WTC11 (cell line): ENCODE measurements at regions not wholly inside any gene's neighbourhood (a gene's known extent, or its start where the extent isn't known, plus 50 kb on each side); places are given as distances from the start of the nearest gene placed in this dataset.

Source experiments
- ATAC-seq: fragments of 200-7000 bp; cut with Tn5 transposase; 2 replicates; pipeline ENCODE4 v1.10.0; 2021; ENCODE audit warnings: mild to moderate bottlenecking, moderate library complexity
- CTCF ChIA-PET: fragments of 300-600 bp; sonication (Branson Sonifier 250); formaldehyde crosslinking; loops from one replicate; lab custom pipeline; 2021; ENCODE audit warnings: antibody characterized with exemption; lab: Charles Lee
- POLR2A ChIA-PET: fragments of 350-600 bp; sonication (Branson Sonifier 250); formaldehyde crosslinking; loops from one replicate; lab custom pipeline; 2021; ENCODE audit warnings: antibody characterized with exemption; lab: Charles Lee
- DNase-seq: peaks from one replicate; pipeline ENCODE4 v3.0.0; 2021; ENCODE audit warnings: low spot score
- H3K27ac Mint-ChIP-seq: 2 replicates; pipeline ENCODE4 v1.8.0; 2021; ENCODE audit warnings: mixed read lengths
- H3K27me3 Mint-ChIP-seq: 2 replicates; pipeline ENCODE4 v1.8.0; 2021; ENCODE audit warnings: low read depth, mild to moderate bottlenecking, moderate library complexity, mixed read lengths
- H3K36me3 Mint-ChIP-seq: 2 replicates; pipeline ENCODE4 v1.8.0; 2021; ENCODE audit warnings: mixed read lengths
- H3K4me1 Mint-ChIP-seq: 2 replicates; pipeline ENCODE4 v1.8.0; 2022; ENCODE audit warnings: mixed read lengths
- H3K4me3 Mint-ChIP-seq: 2 replicates; pipeline ENCODE4 v1.8.0; 2021; ENCODE audit warnings: mild to moderate bottlenecking, moderate library complexity, mixed read lengths
- H3K9me3 Mint-ChIP-seq: 2 replicates; pipeline ENCODE4 v1.8.0; 2021; ENCODE audit warnings: mixed read lengths
- ELF4 ChIP-seq: sonication (generic); formaldehyde crosslinking; IDR thresholded peaks from 2 replicates; pipeline ENCODE4 v1.8.1; 2022; ENCODE audit warnings: low read depth, mild to moderate bottlenecking, moderate library complexity, missing genetic modification reagents
- EMX1 ChIP-seq: fragments of 250-450 bp; sonication (Bioruptor Pico); IDR thresholded peaks from 2 replicates; pipeline ENCODE4 v1.8.0; 2021; ENCODE audit warnings: mild to moderate bottlenecking
- FOXK1 ChIP-seq: sonication (generic); formaldehyde crosslinking; IDR thresholded peaks from 2 replicates; pipeline ENCODE4 v1.8.0; 2022; ENCODE audit warnings: mild to moderate bottlenecking, moderate library complexity, missing genetic modification reagents
- HMGA2 ChIP-seq: fragments of 250-450 bp; sonication (Bioruptor Pico); IDR thresholded peaks from 2 replicates; pipeline ENCODE4 v1.4.0; 2021; ENCODE audit warnings: mild to moderate bottlenecking, moderate library complexity
- JAZF1 ChIP-seq: fragments of 250-450 bp; sonication (Bioruptor Pico); IDR thresholded peaks from 2 replicates; pipeline ENCODE4 v1.9.0; 2021; ENCODE audit warnings: moderate library complexity, mild to moderate bottlenecking, inconsistent platforms
- NFE2L1 ChIP-seq: sonication (generic); formaldehyde crosslinking; IDR thresholded peaks from 2 replicates; pipeline ENCODE4 v1.8.1; 2023; ENCODE audit warnings: missing genetic modification reagents
- NFYB ChIP-seq: sonication (generic); formaldehyde crosslinking; conservative IDR thresholded peaks from 2 replicates; pipeline ENCODE4 v1.8.0; 2022; ENCODE audit warnings: low read depth, missing genetic modification reagents
- NR1H2 ChIP-seq: sonication (generic); formaldehyde crosslinking; IDR thresholded peaks from 2 replicates; pipeline ENCODE4 v1.9.0; 2021; ENCODE audit warnings: mild to moderate bottlenecking, moderate library complexity, missing genetic modification reagents
- OVOL2 ChIP-seq: fragments of 250-450 bp; sonication (Bioruptor Pico); IDR thresholded peaks from 2 replicates; pipeline ENCODE4 v1.9.0; 2021; ENCODE audit warnings: mild to moderate bottlenecking, borderline replicate concordance
- SP1 ChIP-seq: sonication (generic); formaldehyde crosslinking; conservative IDR thresholded peaks from 2 replicates; pipeline ENCODE4 v1.8.1; 2022; ENCODE audit warnings: missing genetic modification reagents
- TEAD1 ChIP-seq: sonication (generic); formaldehyde crosslinking; IDR thresholded peaks from 2 replicates; pipeline ENCODE4 v1.8.0; 2022; ENCODE audit warnings: mild to moderate bottlenecking, missing genetic modification reagents
- ZNF317 ChIP-seq: sonication (generic); formaldehyde crosslinking; IDR thresholded peaks from 2 replicates; pipeline ENCODE4 v1.8.1; 2023; ENCODE audit warnings: low read depth, mild to moderate bottlenecking, moderate library complexity, missing genetic modification reagents, borderline replicate concordance
- TF ChIP-seq, protein P1 (sequence below): sonication (generic); formaldehyde crosslinking; IDR thresholded peaks from 2 replicates; pipeline ENCODE4 v1.8.1; 2023; ENCODE audit warnings: mild to moderate bottlenecking, missing genetic modification reagents, moderate library complexity
- TF ChIP-seq, protein P2 (sequence below): fragments of 250-450 bp; sonication (Bioruptor Pico); conservative IDR thresholded peaks from 2 replicates; pipeline ENCODE4 v1.9.0; 2021; ENCODE audit warnings: mild to moderate bottlenecking
- TF ChIP-seq, protein P3 (sequence below): sonication (generic); formaldehyde crosslinking; IDR thresholded peaks from 2 replicates; pipeline ENCODE4 v1.8.1; 2023; ENCODE audit warnings: mild to moderate bottlenecking, moderate library complexity, missing genetic modification reagents
- TF ChIP-seq, protein P4 (sequence below): sonication (generic); formaldehyde crosslinking; IDR thresholded peaks from 2 replicates; pipeline ENCODE4 v1.8.0; 2022; ENCODE audit warnings: mild to moderate bottlenecking, missing genetic modification reagents

DNA sequence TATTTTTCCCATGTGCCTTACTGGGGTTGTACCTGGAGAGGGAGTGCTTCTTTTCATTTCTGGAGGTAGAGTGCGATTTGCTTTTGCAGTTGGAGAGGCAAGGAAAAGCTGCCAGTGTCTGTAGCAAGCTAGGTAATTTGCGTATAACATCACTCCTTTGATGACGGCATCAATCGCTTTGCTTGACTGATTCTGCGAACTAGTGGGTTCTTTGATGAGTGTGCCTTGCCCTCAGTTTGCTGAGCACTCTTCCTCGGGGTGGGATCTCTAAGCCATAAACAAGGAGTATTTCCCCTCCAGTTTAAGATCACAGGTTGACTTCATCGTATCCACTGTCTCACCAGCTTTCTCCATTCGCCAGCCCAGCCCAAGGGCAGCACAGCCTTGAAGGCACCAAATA, 344.5 kb downstream of the KCNRG start:
- H3K4me3 Mint-ChIP-seq = no peak overlapping the region
- ATAC-seq = no peak
- H3K27me3 Mint-ChIP-seq = no peaks in the 10 kb centered on the region
- no peak for DNase-seq
- H3K4me1 Mint-ChIP-seq = peaks cover 6% of the 10 kb centered on the region
- POLR2A ChIA-PET = no interaction called here
- no peak for TF ChIP-seq OVOL2
- no peak for TF ChIP-seq ZNF317 (CRISPR knock-in tag)
- TF ChIP-seq, all 79 proteins: peak for 0
- Mint-ChIP-seq H3K9me3 (no peaks in the 10 kb centered on the region), H3K36me3 (no peaks in the 10 kb centered on the region), H3K27ac (no peak overlapping the region)
- CTCF ChIA-PET = interaction anchor here (0.7 to 0.8 kb wide), 2 partner anchors 167 to 383 kb away, joined by 4 read pairs; no protein-coding TSS in a partner anchor

DNA sequence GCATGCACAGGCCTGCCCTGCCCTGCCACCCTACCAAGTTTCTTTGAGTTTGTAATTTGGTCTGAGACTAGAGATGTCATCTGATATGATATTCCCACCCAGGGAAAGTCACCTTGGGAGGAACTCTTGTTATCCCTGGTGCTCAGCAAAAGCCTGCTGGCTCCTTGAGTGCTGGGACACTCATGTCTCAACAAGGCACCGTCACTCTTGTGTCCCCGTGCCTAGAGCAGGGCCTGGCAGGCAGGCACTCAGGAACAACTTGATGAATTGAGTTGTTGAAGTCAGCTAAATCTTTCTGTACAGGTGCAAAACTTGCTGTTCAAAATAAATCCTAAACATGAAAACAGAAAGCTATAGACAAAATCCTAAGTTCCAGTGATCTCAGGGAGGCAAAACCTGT, 345.4 kb downstream of the KCNRG start:
- H3K4me3 Mint-ChIP-seq = no peak overlapping the region
- DNase-seq = no peak
- H3K4me1 Mint-ChIP-seq = peaks cover 14% of the 10 kb centered on the region
- ATAC-seq = no peak
- H3K9me3 Mint-ChIP-seq = no peaks in the 10 kb centered on the region
- H3K36me3 Mint-ChIP-seq = no peaks in the 10 kb centered on the region
- TF ChIP-seq NFYB (CRISPR knock-in tag) = no peak
- TF ChIP-seq TEAD1 (CRISPR knock-in tag) = no peak
- TF ChIP-seq, protein P1, sequence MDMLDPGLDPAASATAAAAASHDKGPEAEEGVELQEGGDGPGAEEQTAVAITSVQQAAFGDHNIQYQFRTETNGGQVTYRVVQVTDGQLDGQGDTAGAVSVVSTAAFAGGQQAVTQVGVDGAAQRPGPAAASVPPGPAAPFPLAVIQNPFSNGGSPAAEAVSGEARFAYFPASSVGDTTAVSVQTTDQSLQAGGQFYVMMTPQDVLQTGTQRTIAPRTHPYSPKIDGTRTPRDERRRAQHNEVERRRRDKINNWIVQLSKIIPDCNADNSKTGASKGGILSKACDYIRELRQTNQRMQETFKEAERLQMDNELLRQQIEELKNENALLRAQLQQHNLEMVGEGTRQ (CRISPR knock-in tag) = no peak
- TF ChIP-seq SP1 (CRISPR knock-in tag) = no peak
- TF ChIP-seq, protein P2, sequence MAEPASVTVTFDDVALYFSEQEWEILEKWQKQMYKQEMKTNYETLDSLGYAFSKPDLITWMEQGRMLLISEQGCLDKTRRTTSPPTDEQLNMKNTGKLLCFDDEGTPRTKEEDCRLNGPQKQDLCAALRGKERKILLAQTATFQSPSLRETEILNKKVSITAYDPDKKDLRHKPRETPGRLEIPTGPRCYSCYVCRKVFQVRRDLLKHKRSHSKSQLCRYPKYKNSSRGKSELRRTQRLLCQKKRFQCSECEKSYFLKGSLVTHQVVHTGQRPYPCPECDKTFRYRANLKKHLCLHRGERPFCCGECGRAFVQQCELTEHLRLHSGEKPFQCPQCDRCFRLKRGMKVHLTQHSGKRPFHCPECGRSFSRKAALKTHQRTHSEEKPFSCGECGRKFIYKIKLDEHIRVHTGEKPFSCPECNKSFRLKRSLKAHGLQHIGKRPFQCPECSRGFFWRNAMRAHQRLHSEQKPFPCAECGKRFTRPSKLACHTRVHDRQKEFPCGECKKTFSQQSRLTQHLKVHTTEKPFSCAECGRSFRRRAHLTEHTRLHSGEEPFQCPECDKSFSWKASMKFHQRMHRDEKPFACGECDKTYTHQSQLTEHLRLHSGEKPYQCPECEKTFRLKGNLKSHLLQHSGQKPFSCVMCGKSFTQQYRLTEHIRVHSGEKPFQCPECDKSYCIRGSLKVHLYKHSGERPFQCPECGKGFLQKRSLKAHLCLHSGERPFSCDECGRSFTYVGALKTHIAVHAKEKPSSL = no peak
- no peak for TF ChIP-seq HMGA2 (CRISPR knock-in tag)
- no peak for TF ChIP-seq FOXK1
- TF ChIP-seq, all 79 proteins: peak for 0
- ChIA-PET POLR2A (no interaction called here), CTCF (no interaction called here)
- Mint-ChIP-seq H3K27ac (no peak overlapping the region), H3K27me3 (no peaks in the 10 kb centered on the region)

DNA sequence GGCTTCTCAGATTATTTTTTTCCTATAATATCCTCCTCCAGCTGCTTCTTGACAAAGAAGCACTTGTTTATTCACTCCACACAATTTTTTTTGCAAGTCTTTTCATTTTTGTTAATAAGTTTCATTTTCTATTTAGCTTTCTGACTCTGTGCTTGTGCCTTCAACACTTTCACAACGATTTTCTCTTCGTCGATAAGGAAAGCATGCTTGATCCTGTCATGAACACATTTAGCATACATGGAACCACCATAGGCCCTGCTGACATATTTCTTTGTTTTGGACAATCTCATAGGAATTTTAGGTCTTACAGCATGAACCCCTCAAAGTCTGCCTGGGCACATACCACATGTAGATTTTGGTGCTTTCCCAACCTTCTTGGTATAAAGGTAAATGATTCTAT, 346.0 kb downstream of the KCNRG start:
- H3K36me3 Mint-ChIP-seq = no peaks in the 10 kb centered on the region
- POLR2A ChIA-PET = no interaction called here
- peaks cover 20% of the 10 kb centered on the region for H3K4me1 Mint-ChIP-seq
- DNase-seq = no peak
- H3K9me3 Mint-ChIP-seq = no peaks in the 10 kb centered on the region
- ATAC-seq = no peak
- no peaks in the 10 kb centered on the region for H3K27me3 Mint-ChIP-seq
- CTCF ChIA-PET = no interaction called here
- H3K4me3 Mint-ChIP-seq = no peak overlapping the region
- no peak for TF ChIP-seq HMGA2 (CRISPR knock-in tag)
- TF ChIP-seq ELF4 (CRISPR knock-in tag) = no peak
- TF ChIP-seq, protein P3, sequence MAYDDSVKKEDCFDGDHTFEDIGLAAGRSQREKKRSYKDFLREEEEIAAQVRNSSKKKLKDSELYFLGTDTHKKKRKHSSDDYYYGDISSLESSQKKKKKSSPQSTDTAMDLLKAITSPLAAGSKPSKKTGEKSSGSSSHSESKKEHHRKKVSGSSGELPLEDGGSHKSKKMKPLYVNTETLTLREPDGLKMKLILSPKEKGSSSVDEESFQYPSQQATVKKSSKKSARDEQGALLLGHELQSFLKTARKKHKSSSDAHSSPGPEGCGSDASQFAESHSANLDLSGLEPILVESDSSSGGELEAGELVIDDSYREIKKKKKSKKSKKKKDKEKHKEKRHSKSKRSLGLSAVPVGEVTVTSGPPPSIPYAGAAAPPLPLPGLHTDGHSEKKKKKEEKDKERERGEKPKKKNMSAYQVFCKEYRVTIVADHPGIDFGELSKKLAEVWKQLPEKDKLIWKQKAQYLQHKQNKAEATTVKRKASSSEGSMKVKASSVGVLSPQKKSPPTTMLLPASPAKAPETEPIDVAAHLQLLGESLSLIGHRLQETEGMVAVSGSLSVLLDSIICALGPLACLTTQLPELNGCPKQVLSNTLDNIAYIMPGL (CRISPR knock-in tag) = no peak
- TF ChIP-seq NR1H2 (CRISPR knock-in tag) = no peak
- no peak for TF ChIP-seq JAZF1 (CRISPR knock-in tag)
- TF ChIP-seq EMX1 (CRISPR knock-in tag) = no peak
- no peak for TF ChIP-seq NFE2L1 (CRISPR knock-in tag)
- TF ChIP-seq, protein P4, sequence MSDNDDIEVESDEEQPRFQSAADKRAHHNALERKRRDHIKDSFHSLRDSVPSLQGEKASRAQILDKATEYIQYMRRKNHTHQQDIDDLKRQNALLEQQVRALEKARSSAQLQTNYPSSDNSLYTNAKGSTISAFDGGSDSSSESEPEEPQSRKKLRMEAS (CRISPR knock-in tag) = no peak
- no peak overlapping the region for H3K27ac Mint-ChIP-seq
